H1 (cell line): ENCODE measurements at regions not wholly inside any gene's neighbourhood (a gene's known extent, or its start where the extent isn't known, plus 50 kb on each side); places are given as distances from the start of the nearest gene placed in this dataset.

Experiments used
- CTCF ChIA-PET: fragments of 300-600 bp; sonication (Branson Sonifier 250); formaldehyde crosslinking; loops from one replicate; lab custom pipeline; 2021; ENCODE audit not compliant: partially characterized antibody; lab: Charles Lee
- POLR2A ChIA-PET: fragments of 300-600 bp; sonication (Branson Sonifier 250); formaldehyde crosslinking; loops from one replicate; lab custom pipeline; 2021; ENCODE audit warnings: inconsistent platforms; ENCODE audit not compliant: partially characterized antibody; lab: Charles Lee
- DNase-seq, 2 experiments: peaks; one replicate each; pipeline versions ENCODE4 v3.0.0 to v3.0.0-alpha.2; 2010 to 2022; ENCODE audit warnings: low spot score in 2 of 2, low read depth in 1 of 2, mixed read lengths in 1 of 2
- FAIRE-seq: peaks from 2 replicates; lab custom pipeline; 2011; peaks lifted over from hg19 to GRCh38; lab: Jason Lieb, UNC
- H2AFZ ChIP-seq: 2 replicates; pipeline ENCODE4 v1.8.1; 2012; ENCODE audit warnings: low read length, inconsistent platforms
- H2AK5ac ChIP-seq: 2 replicates; pipeline ENCODE4 v1.6.1; 2013; ENCODE audit warnings: low read depth, low read length
- H2BK120ac ChIP-seq: replicated peaks from 2 replicates; pipeline ENCODE3; 2013; ENCODE audit warnings: low read depth, low read length, inconsistent platforms
- H2BK12ac ChIP-seq: 2 replicates; pipeline ENCODE4 v1.6.1; 2013; ENCODE audit warnings: low read depth, low read length
- H2BK15ac ChIP-seq: 2 replicates; pipeline ENCODE4 v1.6.1; 2013; ENCODE audit warnings: low read length
- H2BK20ac ChIP-seq: 2 replicates; pipeline ENCODE4 v1.6.1; 2013; ENCODE audit warnings: low read length
- H2BK5ac ChIP-seq: 2 replicates; pipeline ENCODE4 v1.6.1; 2013; ENCODE audit warnings: low read depth, low read length
- H3K14ac ChIP-seq: 2 replicates; pipeline ENCODE4 v1.6.1; 2013; ENCODE audit warnings: inconsistent platforms; ENCODE audit not compliant: insufficient read length
- H3K18ac ChIP-seq: 2 replicates; pipeline ENCODE4 v1.6.1; 2013; ENCODE audit warnings: low read length; ENCODE audit errors: extremely low read depth
- H3K23ac ChIP-seq: 2 replicates; pipeline ENCODE4 v1.6.1; 2013; ENCODE audit warnings: inconsistent platforms; ENCODE audit not compliant: insufficient read length
- H3K23me2 ChIP-seq: 2 replicates; pipeline ENCODE4 v1.6.1; 2013; ENCODE audit warnings: low read depth, low read length
- H3K27ac ChIP-seq: 2 replicates; pipeline ENCODE4 v1.6.1; 2011; ENCODE audit warnings: low read depth, low read length, inconsistent platforms
- H3K27me3 ChIP-seq, 4 experiments: replicated peaks in 1 of 4; 1 replicate in 1 of 4; 2 replicates in 3 of 4; pipeline versions ENCODE4 v1.6.1 to v1.8.1; 2011 to 2013; ENCODE audit warnings: low read length in 3 of 4, mild to moderate bottlenecking in 3 of 4, inconsistent platforms in 2 of 4, mixed read lengths in 2 of 4, moderate library complexity in 1 of 4; ENCODE audit not compliant: control insufficient read depth in 3 of 4, insufficient read depth in 3 of 4; ENCODE audit errors: extremely low read depth in 1 of 4
- H3K36me3 ChIP-seq, 4 experiments: 2 replicates each; pipeline versions ENCODE4 v1.6.1 to v1.8.1; 2011 to 2013; ENCODE audit warnings: mild to moderate bottlenecking in 4 of 4, low read length in 3 of 4, moderate library complexity in 2 of 4, control low read depth in 1 of 4, inconsistent platforms in 1 of 4; ENCODE audit not compliant: insufficient read depth in 4 of 4, control insufficient read depth in 2 of 4
- H3K4ac ChIP-seq: replicated peaks from 2 replicates; pipeline ENCODE3; 2013; ENCODE audit warnings: low read length, low read depth, mixed read lengths, inconsistent platforms; ENCODE audit not compliant: insufficient read length
- H3K4me1 ChIP-seq, 4 experiments: replicated peaks in 1 of 4; 1 replicate in 1 of 4; 2 replicates in 3 of 4; pipeline versions ENCODE4 v1.6.1 to v1.8.1; 2011 to 2013; ENCODE audit warnings: low read length in 3 of 4, inconsistent platforms in 2 of 4, mixed read lengths in 1 of 4; ENCODE audit not compliant: insufficient read depth in 4 of 4, control insufficient read depth in 3 of 4
- H3K4me2 ChIP-seq, 2 experiments: 2 replicates each; pipeline versions ENCODE4 v1.6.1 to v1.8.1; 2011 to 2013; ENCODE audit warnings: low read depth in 2 of 2, low read length in 2 of 2, control low read depth in 1 of 2, inconsistent platforms in 1 of 2, mild to moderate bottlenecking in 1 of 2; ENCODE audit not compliant: insufficient read depth in 1 of 2
- H3K4me3 ChIP-seq, 4 experiments: fragments of 200-600, 300-600 bp in 1 of 4; sonication (generic), shearing (Covaris generic), sonication (Bioruptor Twin) in 1 of 4; 2 replicates each; pipeline versions ENCODE4 v1.5.1 to v1.8.1; 2011 to 2016; ENCODE audit warnings: low read length in 4 of 4, low read depth in 3 of 4, control low read depth in 2 of 4, inconsistent platforms in 2 of 4, mild to moderate bottlenecking in 2 of 4, mixed read lengths in 1 of 4, moderate library complexity in 1 of 4; ENCODE audit not compliant: insufficient read depth in 2 of 4; ENCODE audit errors: extremely low read depth in 1 of 4
- H3K56ac ChIP-seq: replicated peaks from 2 replicates; pipeline ENCODE3; 2013; ENCODE audit warnings: low read depth, mild to moderate bottlenecking, mixed read lengths, low read length, inconsistent platforms; ENCODE audit not compliant: insufficient read length
- H3K79me1 ChIP-seq: 2 replicates; pipeline ENCODE4 v1.6.1; 2013; ENCODE audit warnings: low read depth, low read length, control low read depth
- H3K79me2 ChIP-seq, 2 experiments: 2 replicates each; pipeline versions ENCODE4 v1.6.1 to v1.8.1; 2012 to 2013; ENCODE audit warnings: low read length in 2 of 2, mild to moderate bottlenecking in 2 of 2, inconsistent platforms in 1 of 2; ENCODE audit not compliant: insufficient read depth in 2 of 2, control insufficient read depth in 1 of 2
- H3K9ac ChIP-seq, 4 experiments: replicated peaks in 1 of 4; 1 replicate in 1 of 4; 2 replicates in 3 of 4; pipeline versions ENCODE4 v1.6.1 to v1.8.1; 2011 to 2013; ENCODE audit warnings: low read depth in 3 of 4, low read length in 3 of 4, control low read depth in 2 of 4, mild to moderate bottlenecking in 2 of 4, moderate library complexity in 2 of 4, inconsistent platforms in 1 of 4; ENCODE audit errors: extremely low read depth in 1 of 4
- H3K9me3 ChIP-seq, 2 experiments: 2 replicates each; pipeline versions ENCODE4 v1.6.1 to v1.8.1; 2012 to 2013; ENCODE audit warnings: mild to moderate bottlenecking in 2 of 2, moderate library complexity in 2 of 2, control low read depth in 1 of 2, inconsistent platforms in 1 of 2, low read depth in 1 of 2, low read length in 1 of 2, mixed read lengths in 1 of 2; ENCODE audit not compliant: insufficient read depth in 2 of 2
- H4K20me1 ChIP-seq, 2 experiments: replicated peaks in 1 of 2; 2 replicates each; pipeline versions ENCODE3 to v1.8.1; 2011 to 2013; ENCODE audit warnings: inconsistent platforms in 2 of 2, low read length in 2 of 2, mild to moderate bottlenecking in 1 of 2; ENCODE audit not compliant: insufficient read depth in 2 of 2, control insufficient read depth in 1 of 2
- H4K5ac ChIP-seq: 2 replicates; pipeline ENCODE4 v1.6.1; 2013; ENCODE audit warnings: low read length, low read depth, mixed read lengths, inconsistent platforms; ENCODE audit not compliant: insufficient read length
- H4K8ac ChIP-seq: 2 replicates; pipeline ENCODE4 v1.8.0; 2013; ENCODE audit warnings: mild to moderate bottlenecking, moderate library complexity, low read length, inconsistent platforms; ENCODE audit not compliant: insufficient read depth; ENCODE audit errors: extremely low read depth
- H4K91ac ChIP-seq: replicated peaks from 2 replicates; pipeline ENCODE3; 2013; ENCODE audit warnings: low read length, mixed read lengths, inconsistent platforms; ENCODE audit not compliant: insufficient read length
- CBX5 ChIP-seq: fragments of 300-800, 300-1000 bp; sonication (generic); IDR thresholded peaks from 2 replicates; pipeline ENCODE4 v1.7.1; 2016; ENCODE audit warnings: antibody characterized with exemption, low read length, low read depth
- CREB1 ChIP-seq: IDR thresholded peaks from 2 replicates; pipeline ENCODE4 v1.6.1; 2012; ENCODE audit warnings: inconsistent platforms
- GTF2F1 ChIP-seq: IDR thresholded peaks from 2 replicates; pipeline ENCODE4 v1.6.1; 2012; ENCODE audit warnings: low read depth, low read length, improper control_type of control experiment, borderline replicate concordance
- HDAC2 ChIP-seq, 2 experiments: fragments of 300-600 bp in 1 of 2; sonication (generic) in 1 of 2; IDR thresholded peaks; 2 replicates each; pipeline ENCODE4 v1.6.1; 2011 to 2012; ENCODE audit warnings: low read depth in 2 of 2, low read length in 2 of 2, mild to moderate bottlenecking in 2 of 2, moderate library complexity in 2 of 2, borderline replicate concordance in 1 of 2, inconsistent platforms in 1 of 2
- HDAC6 ChIP-seq: IDR thresholded peaks from one replicate; pipeline ENCODE4 v1.7.1; 2012; ENCODE audit warnings: low read depth, mild to moderate bottlenecking, inconsistent platforms, low read length, moderate library complexity
- JUND ChIP-seq: IDR thresholded peaks from 2 replicates; pipeline ENCODE4 v1.6.1; 2011; ENCODE audit warnings: mild to moderate bottlenecking, improper control_type of control experiment, low read length
- POLR2A ChIP-seq, 2 experiments: IDR thresholded peaks; 1 replicate in 1 of 2; 2 replicates in 1 of 2; pipeline ENCODE4 v1.6.1; 2011; ENCODE audit warnings: low read depth in 2 of 2, low read length in 2 of 2, mild to moderate bottlenecking in 2 of 2; ENCODE audit errors: control extremely low read depth in 1 of 2
- RAD21 ChIP-seq, 2 experiments: IDR thresholded peaks in 1 of 2; conservative IDR thresholded peaks in 1 of 2; 2 replicates each; pipeline ENCODE4 v1.6.1; 2011; ENCODE audit warnings: low read depth in 2 of 2, low read length in 2 of 2, improper control_type of control experiment in 1 of 2, inconsistent platforms in 1 of 2, mild to moderate bottlenecking in 1 of 2, moderate library complexity in 1 of 2
- RNF2 ChIP-seq: fragments of 200-900, 300-1000 bp; sonication (generic); IDR thresholded peaks from 2 replicates; pipeline ENCODE4 v1.7.1; 2016; ENCODE audit warnings: borderline replicate concordance, low read depth, mild to moderate bottlenecking, antibody characterized with exemption, low read length; ENCODE audit not compliant: poor library complexity, severe bottlenecking; ENCODE audit errors: missing control alignments
- RXRA ChIP-seq: IDR thresholded peaks from 2 replicates; pipeline ENCODE4 v1.6.1; 2011; ENCODE audit warnings: low read depth, mild to moderate bottlenecking, low read length, moderate library complexity; ENCODE audit not compliant: insufficient read depth
- SP2 ChIP-seq: IDR thresholded peaks from 2 replicates; pipeline ENCODE4 v1.6.1; 2012; ENCODE audit warnings: mild to moderate bottlenecking, low read length, inconsistent platforms
- TBP ChIP-seq: IDR thresholded peaks from 2 replicates; pipeline ENCODE4 v1.6.1; 2011; ENCODE audit warnings: low read depth, low read length, improper control_type of control experiment
- TCF12 ChIP-seq: IDR thresholded peaks from 2 replicates; pipeline ENCODE4 v1.6.1; 2011; ENCODE audit warnings: low read depth, mild to moderate bottlenecking, low read length
- WGBS, 2 experiments: shearing (Covaris generic) in 1 of 2; methylation state at CpG; one replicate each; pipeline versions ENCODE4 v1.1.6 to v1.1.7; 2013 to 2015; ENCODE audit warnings: low lambda C conversion rate in 2 of 2, mixed read lengths in 2 of 2, inconsistent platforms in 1 of 2, low coverage in 1 of 2, missing lambda C conversion rate in 1 of 2; ENCODE audit not compliant: insufficient replicate concordance in 2 of 2, insufficient coverage in 1 of 2, insufficient read length in 1 of 2; ENCODE audit errors: extremely low coverage in 1 of 2, missing lambda C conversion rate in 1 of 2; 5-methylcytosine and 5-hydroxymethylcytosine counted together

GRCh38 chr16:14334366-14335080, 263.4 kb downstream of the MRTFB start:
- Histone ChIP-seq H3K56ac (no peak overlapping the region), H4K8ac (no peak overlapping the region), H4K5ac (no peak overlapping the region), H3K18ac (no peak overlapping the region), H3K23me2 (peaks cover 7% of the 10 kb centered on the region; the same call in 1 of the 2 replicates), H2BK5ac (no peak overlapping the region), H4K20me1 (peaks cover 0 to 6% of the 10 kb centered on the region in 2 experiments), H3K9ac (no peak overlapping the region), H3K79me1 (no peaks in the 10 kb centered on the region), H2AFZ (no peak overlapping the region), H3K4ac (no peak overlapping the region), H2BK15ac (no peak overlapping the region), H3K23ac (no peak overlapping the region), H2AK5ac (no peak overlapping the region), H3K4me2 (no peak overlapping the region), H2BK120ac (no peak overlapping the region), H3K9me3 (no peaks in the 10 kb centered on the region), H3K4me3 (no peak overlapping the region), H3K27me3 (no peaks in the 10 kb centered on the region), H3K14ac (no peak overlapping the region), H3K36me3 (no peaks in the 10 kb centered on the region), H3K4me1 (peaks cover 0 to 2% (median 0%) of the 10 kb centered on the region in 4 experiments; a peak in 3 of 7 replicates), H2BK12ac (no peak overlapping the region), H4K91ac (no peak overlapping the region), H3K79me2 (no peaks in the 10 kb centered on the region), H2BK20ac (no peak overlapping the region), H3K27ac (no peak overlapping the region)
- FAIRE-seq (no peak), DNase-seq (no peak)
- WGBS, 2 experiments = 85% methylated on average over 13 of the region's 13 CpGs; no CpG with 5 or more reads in 1 of the 2 experiments
- CTCF ChIA-PET = interaction anchor here (0.7 to 1.5 kb wide), 5 partner anchors 24 to 1597 kb away, joined by 3 read pairs; no protein-coding TSS in a partner anchor
- POLR2A ChIA-PET = interaction anchor here (0.7 to 1.0 kb wide), 2 partner anchors 10 to 13 kb away, joined by 3 to 4 read pairs; no protein-coding TSS in a partner anchor
- TF ChIP-seq RNF2 = no peak
- no peak for TF ChIP-seq GTF2F1
- TF ChIP-seq RAD21 (IDR thresholded peaks at IDR 0.05 in 1 of 2, conservative IDR thresholded peaks at IDR 0.05 in 1 of 2; ENCODE audit: low read depth in 2 of 2, low read length in 2 of 2) = no peak
- no peak for TF ChIP-seq CBX5
- TF ChIP-seq JUND = no peak
- TF ChIP-seq HDAC2 (IDR thresholded peaks at IDR 0.05; ENCODE audit: borderline replicate concordance in 1 of 2, low read depth in 2 of 2, low read length in 2 of 2) = no peak
- no peak for TF ChIP-seq CREB1
- TF ChIP-seq POLR2A (IDR thresholded peaks at IDR 0.05; ENCODE audit: control extremely low read depth in 1 of 2, low read depth in 2 of 2, low read length in 2 of 2) = no peak
- TF ChIP-seq TCF12 = no peak
- TF ChIP-seq RXRA = no peak
- TF ChIP-seq HDAC6 = no peak
- no peak for TF ChIP-seq SP2
- no peak for TF ChIP-seq TBP
